UCSD-AML1 (cell line): ENCODE measurements at regions not wholly inside any gene's neighbourhood (a gene's known extent, or its start where the extent isn't known, plus 50 kb on each side); places are given as distances from the start of the nearest gene placed in this dataset.

Source experiments
- DNase-seq: peaks from one replicate; lab custom pipeline; 2025; ENCODE audit not compliant: unreplicated experiment; lab: John Stamatoyannopoulos, UW

DNA sequence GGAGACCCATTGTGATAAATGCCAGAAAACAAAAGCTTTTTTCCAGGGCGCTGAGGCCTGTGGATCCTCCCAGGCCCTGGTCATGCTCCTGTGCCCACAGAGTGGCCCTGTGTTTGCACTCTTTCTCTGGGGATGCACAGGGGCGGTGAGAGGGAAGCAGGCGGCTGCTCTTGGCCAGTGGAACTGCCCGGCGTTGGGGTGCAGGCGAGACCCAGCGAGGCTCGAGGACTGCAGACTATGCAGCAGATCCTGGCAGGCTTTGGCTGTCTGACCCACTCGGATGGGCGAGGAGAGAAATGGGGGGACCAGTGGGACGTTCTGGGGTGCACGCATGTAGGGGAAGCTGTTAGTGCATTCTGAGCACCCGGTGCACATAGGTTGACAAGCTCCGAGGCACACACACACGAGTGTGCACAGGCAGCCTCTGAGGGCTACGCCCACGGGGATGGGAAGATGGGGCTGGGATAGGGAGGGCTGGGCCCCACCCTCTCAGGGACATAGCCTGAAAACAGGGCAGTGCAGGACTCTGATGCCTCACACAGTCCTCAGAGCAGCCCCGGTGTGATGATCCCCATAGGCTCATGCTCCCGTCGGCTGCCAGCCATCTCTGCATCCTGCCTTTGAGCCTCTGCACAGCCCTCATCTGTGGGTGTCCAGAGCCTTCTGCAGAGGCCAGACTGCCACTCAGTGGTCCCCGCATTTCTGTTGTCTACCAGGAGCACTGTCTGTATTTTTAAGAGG is 1233.5 kb downstream of the BRD1 start:
- DNase-seq, result no peak

DNA sequence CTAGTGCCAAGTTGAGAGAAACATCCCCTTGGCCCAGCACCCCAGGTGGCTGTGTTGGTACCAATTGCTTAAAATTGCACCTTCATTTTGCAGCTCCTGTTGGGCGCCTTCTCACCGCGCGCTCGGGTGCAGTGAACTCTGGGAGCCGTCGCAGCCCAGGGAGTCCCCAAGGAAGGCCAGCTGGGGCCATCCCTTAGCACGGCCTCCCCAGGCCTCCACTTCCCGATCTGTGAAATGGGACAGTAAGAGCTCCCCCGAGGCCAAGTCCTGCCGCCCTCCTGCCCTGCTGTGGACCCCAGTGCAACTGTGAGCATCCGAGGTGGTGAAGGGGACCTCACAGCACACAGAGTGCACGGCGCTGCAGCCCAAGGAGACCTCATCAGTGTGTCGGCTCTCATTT is 1234.1 kb downstream of the BRD1 start:
- no peak for DNase-seq

DNA sequence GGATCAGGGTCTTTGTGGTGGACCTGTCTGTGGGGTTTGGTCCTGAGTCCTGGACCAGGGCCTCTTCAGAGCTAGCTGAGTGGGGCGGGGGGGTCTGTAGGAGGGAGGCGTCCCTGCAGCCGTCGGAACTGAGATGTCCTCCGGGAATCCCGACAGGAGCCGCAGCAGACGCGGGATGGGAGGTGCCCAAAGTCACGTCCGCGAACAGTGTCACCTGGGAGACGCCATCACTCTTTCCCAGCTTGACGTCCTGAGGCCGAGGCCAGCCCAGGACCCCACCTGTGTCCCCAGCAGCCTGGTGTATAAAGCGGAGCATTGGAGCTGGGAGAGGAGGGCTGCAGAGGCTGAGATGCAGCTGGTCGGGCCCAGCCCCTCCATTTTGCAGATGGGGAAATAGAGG is 1234.7 kb downstream of the BRD1 start:
- DNase-seq, result no peak

DNA sequence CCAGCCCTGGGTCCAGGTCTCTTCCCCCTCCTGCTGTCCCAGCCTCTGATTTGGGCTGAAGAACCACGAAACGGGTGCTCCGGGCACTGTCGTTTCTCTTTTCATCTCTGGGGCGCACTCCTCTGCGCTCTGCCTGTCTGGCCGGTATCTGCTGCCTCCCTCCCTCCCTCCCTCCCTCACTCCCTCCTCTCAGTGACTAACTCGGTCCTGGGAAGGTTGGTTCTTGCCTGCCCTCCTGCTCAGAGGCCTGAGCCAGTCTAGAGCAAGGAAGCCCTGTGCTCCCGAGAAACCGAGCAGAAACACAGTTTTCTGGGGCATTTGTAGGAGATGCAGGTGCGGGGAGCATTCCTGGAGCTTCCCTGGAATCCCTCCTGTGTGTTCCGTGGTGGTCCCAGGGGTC is 1235.2 kb downstream of the BRD1 start:
- no peak for DNase-seq

DNA sequence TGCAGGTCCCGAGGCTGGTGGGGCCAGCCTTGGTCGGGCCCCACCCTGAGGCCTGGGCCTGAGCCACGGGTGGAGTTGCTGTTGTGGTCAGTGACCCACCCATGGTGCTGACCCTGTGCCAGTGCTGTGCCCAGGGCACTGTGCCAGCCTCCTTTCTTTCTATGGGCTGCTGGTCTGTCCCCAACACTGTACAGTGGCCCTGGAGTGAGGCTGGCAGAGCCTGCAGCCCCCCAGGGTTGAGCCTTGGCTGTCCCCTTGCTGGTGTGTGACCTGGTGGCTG is 1235.7 kb downstream of the BRD1 start:
- no peak for DNase-seq

DNA sequence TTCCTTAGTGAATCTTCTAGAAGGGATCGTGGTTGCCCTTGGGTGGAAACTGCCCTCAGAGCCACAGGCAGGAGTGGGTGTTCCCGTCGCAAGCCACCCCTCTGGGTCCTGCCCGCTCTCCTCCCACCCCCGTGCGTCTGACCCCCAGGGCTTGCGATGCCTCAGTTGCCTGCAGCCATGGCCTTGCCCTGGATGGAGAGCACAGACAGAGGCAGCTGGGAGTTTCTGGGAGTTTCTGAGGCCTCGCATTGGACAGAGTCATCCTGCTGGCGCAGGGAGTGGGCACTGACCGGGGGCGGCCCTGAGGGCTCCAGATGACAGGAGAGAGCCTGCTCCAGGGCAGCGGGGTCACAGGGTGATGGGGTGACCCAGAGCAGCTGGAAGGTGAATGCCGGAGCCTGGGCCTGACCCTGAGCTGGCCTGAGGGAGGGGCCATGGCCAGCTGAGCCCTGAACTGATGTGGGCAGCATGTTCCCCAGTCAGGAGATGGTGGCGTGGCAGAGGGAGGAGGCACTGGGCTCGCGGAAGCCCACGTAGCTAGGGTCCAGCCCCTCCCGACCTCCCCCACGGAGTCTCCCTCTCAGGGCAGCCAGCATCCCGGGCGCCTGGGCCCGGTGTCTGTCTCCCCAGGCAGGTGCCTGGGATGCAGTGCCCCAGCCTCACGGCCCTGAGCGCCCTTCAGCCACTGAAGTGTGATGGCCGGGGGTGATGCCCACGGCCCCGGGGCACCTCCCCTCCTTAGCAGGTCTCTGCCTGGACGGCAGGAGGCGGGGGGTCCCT is 1236.2 kb downstream of the BRD1 start:
- no peak for DNase-seq

DNA sequence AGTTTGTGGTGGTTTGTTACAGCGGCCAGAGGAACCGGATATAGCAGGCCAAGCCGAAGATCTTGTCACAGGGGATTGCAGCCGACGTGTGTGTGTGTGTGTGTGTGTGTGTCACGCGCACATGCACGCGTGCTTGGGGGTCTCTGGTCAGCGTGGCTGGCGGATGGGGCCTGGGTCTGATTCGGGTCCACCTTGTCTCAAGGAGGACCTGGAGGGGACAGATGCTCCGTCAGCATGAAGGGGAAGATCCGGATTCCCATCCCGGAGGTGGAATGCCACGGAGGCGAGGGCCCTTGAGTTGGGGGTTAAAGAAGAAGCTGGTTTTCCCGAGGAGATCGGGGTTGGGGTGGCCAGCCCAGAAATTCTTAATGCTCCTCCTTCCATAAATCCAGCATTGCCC is 1237.8 kb downstream of the BRD1 start:
- DNase-seq, result no peak

DNA sequence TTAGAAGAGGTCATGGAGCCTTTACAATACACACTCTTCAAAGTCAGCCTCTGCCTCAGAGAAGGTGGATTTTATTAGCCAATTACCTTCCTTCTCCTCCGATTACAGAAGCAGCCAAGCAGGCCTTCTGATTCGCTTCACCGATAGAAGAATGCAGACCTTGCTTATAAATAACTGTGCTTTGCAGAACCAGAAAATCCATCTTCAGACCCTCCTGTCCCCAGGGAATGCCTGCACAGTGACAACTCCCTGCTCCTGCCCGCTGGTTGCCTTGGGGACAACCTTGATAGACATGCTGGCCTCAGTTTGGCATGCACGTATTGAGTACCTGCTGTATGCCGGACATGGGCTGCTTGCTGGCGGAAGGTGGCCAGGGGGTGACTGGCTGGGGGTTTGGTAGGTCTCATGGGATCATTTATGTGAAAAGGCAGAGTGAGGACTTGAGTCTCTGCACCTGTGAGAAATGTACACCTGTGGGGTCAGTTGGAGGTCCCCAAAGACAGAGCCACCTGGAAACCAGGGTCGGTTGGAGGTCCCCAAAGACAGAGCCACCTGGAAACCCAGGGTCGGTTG is 1238.7 kb downstream of the BRD1 start:
- DNase-seq, result no peak

DNA sequence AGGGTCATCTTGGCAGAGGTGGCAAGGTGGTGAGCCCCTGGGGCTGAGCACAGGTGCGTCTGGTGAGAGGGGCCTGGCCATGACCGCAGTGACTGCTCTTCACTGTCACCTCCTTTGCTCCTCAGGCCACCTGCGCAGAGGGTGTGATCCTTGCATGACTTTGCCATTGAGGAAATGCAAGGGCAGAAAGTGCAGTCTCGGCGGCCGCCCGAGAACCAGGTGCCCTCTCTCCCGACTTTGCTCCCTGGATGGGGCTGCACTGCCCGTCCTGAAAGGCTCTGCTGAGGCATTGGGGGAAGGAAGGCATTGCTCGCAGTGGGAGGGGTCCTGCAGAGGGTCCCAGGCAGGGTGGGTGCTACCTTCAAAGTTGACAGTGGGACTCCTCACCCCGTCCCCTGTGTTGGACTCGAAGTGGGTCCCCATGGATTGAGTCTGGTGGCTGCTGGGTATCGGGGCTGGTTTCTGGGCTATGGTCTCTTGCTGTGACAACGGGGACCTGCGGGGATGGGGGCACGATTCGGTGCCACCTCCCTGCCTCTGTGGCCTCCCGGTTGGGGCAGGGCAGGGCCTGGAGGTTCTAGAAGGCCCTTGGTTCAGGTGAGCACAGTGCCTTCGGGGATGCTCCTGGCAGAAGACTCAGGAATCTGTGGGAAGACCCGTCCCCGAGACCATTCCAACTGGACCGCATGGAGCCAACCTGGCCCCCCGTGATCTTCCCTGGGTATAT is 1239.4 kb downstream of the BRD1 start:
- no peak for DNase-seq

DNA sequence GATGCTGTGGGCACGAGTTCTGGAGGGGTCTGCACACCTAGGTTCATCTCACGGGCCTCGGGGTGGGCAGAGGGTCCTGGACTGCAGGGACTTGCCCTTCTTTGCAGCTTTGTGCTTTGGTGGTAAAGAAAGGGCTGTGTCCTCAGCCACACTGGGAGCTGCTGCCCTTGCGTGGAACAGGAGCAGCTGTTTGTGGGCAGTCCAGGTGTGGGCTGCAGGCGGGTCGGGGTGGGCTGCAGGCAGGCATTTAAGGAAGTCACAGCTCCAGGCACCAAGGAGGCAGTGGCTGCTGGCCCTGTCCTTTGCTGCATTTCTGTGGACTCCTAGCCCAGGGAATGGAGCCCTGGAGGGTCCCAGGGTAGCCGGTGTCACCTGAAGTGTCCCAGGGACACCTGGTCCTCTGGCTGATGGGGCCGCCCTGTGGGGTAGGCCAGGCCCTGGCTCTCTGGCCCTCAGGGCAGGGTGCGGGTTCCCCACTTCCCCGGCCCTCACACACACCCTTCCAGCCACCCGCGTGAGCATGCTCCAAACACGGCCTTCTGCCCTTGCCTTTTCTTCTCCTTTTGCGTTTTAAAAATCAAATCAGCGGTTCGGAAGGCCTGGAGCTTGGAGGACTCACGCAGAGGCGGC is 1240.3 kb downstream of the BRD1 start:
- no peak for DNase-seq

DNA sequence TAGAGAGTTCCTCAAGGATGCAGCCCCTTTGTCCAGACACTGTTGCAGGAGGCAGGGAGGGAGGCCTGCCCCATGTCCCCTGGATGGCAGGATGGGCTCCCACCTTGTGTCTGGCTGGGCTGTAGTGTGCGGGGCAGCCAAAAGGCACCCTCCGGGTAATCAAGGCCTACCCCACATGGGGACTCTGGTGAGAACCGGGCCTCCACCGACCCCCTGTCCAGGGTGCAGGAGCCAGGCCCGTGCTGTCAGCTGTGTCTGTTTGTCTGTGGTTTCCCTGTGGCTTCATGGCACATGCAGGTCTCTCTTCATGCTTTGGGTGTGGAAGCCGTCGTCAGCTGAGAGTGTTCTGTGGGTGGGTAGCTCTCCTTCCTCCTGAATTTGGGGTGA is 1240.9 kb downstream of the BRD1 start:
- no peak for DNase-seq

DNA sequence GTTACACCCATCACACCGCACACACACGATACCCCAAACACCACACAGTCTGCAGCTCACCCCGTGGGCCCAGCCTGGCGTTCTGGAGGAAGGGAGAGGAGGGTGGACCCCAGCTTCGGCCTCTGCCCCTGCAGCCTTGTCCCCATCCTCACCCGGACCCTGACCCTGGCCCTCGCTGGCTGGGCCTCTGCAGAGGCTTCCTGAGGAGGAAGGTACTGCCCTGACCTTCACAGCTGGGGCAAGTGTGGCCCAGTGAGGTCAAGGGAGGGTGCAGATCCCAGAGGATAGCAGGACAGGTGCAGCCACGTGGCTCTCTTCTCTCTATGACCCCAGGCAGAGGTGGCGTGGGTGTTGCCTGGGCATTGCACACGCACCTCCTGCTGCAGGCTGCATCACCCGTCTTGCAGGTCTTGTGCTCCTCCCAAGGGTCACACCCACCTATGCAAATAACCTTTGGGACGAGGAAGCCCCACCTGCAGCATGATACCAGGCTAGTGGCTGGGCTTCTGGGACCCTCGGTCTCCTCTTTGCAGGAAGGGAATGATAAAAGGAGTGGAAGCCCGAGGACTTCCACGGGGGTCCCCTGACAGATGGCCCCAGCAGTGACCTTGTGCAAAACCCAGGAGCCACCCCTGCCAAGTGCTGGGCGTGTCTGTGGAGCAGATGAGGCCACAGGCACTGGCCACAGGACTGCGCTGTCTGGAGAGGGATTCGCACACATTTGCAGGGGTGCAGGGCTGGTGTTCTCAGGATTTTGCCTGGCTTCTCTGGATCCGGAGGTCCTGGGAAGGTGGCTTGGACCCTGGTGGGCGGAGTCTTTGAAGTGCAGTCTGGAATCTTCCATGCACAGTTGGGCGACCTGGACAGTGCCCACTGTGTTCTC is 1241.5 kb downstream of the BRD1 start:
- DNase-seq, result no peak

DNA sequence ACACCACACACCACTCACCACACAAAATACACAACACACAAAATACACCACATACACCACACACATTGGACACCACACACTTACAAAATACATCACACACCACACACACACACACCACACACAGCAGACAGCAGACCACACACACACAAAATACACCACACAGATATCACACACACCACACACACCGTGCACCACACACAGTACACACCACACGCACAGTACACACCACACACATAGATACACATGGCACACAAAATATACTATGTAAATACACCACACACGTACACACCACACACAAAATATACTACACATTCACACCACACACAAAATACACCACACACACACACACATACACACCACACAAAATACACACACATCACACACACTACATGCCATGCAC is 1243.5 kb downstream of the BRD1 start:
- no peak for DNase-seq

DNA sequence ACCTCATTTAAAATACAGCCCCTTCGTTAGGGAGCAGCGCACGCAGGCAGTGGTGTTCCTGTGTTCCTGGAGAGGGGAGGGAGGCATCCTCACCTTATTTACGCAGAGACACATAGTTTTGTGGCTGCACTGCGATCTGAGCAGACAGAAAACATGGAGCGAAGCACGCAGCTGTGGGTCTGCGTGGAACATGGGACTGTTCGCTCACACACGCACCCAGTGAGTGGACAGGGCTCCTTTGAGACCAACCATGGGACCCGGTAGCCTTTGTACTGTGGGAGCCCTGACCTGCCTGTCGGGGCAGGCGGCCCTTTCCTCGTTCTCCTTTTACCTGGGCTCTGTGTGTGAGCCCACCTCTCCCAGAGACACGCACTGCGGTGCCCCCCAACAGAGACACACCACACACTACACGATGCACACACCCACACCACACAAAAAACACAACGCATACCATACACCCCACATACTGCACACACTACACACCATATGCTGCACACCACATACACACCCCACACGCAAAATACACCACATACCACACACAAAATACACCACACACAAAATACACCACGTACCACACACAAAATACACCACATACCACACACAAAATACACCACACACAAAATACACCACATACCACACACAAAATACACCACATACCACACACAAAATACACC is 1245.7 kb downstream of the BRD1 start:
- no peak for DNase-seq

DNA sequence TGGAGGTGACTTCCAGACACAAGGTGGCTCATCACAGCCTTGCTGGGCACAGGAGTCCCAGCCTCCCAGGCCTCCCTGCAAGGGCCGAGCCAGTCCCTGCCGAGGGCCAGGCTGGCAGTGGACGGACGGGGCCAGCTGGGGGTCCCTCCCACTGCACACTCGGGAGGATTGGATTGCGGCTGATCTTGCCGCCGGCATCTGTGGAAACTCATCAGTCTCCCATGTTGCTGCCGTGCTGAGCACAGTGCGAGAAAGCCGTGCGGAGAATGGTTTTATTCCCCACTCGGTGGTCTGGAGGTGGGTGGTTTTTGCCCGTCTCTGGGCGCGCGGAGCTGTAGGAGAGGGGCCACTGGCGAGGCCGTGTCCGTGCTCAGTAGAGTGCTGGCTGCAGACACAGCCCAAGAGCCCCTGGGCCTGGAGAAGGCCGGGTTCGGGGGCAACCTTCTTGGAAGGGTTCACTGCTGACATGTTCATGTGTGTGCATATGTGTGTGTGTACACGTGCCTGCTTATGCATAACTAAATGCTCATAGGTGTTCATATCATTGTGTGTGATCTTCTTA is 1246.4 kb downstream of the BRD1 start:
- DNase-seq, result no peak

DNA sequence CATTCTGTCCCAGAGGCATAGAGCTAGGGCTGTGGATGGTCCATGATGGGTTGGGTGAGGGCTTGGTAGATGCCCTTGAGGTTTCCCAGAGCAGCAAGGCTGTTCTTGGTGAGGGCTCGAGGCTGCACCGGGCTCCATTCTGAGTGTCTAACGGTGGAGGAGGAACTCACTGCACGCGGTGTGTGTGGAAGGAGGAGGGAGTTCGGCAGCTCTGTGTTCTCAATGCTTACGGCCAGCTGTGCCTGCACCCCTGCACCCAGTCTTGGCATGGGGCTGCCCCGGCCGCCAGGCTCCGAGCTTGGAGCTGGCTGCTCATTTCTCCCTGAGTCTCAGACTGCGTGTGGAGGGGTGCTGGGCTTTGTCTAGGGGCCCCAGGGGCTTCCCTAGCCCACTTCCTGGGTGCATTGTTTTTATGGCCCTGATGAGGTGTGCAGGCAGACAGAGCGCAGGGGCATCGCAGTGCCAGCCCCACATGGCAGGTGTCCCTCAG is 1247.1 kb downstream of the BRD1 start:
- DNase-seq, result no peak

DNA sequence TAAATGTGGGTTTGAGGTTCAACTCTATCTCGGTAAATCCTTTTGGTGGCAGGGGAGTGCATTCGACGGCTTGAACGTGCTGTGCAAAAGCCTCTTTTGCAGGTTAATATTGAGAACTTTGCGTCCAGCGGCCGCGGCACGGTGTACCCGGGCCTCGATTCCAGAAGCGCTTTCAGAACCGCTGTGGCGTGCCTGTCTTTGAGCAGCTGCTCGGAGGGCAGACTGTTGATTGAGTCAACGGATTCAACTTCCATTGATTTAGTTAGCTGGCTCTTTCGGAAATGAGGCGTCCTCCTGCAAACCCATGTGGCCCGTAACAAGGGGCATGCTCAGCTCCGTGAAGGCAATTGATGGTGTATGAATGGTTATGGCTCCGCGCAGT is 1247.8 kb downstream of the BRD1 start:
- DNase-seq, result no peak

DNA sequence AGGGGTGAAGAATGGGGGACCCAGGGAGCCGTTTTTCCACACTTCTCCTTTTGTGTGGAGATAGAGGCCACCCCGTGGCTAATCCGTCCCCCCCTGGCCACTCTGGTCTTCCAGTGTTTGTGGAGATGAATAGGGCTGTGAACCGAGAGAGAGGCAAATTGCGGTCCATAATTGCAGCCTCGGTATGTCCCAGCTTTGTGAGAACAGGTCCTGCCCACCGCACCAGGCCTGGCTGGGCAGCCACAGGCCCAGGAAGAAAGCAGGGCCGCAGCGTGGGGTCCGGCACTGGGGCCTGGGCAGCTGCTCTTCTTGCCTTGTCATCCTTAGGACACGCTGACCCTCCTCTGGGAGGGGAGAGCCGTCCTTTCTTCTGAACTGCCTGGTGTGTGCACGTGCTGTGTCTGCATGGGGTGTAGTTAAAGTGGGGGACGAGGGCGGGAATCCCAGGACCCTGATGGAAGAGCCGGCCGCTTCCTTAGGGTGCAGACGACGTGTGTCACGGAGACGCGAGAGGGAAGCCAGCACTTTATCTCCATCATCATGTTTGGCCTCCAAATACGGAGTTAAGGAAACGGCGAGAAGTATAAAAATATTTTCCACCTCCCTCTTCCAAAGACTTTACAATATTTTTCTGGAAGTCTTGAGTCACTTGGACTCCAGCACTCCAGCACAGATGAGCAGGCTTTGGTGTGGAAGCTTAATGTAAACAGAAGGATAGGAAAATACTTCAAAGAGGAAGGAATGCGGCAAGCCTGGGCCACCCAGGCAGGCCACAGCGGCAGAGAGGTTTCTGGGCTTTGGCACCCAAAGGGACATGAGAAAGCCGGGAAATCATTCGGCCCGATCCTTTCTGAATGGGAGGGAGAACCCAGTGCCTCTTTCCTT is 1248.4 kb downstream of the BRD1 start:
- no peak for DNase-seq
